ENCODE measurements at regions not wholly inside any gene's neighbourhood (a gene's known extent, or its start where the extent isn't known, plus 50 kb on each side); places are given as distances from the start of the nearest gene placed in this dataset.

DNA sequence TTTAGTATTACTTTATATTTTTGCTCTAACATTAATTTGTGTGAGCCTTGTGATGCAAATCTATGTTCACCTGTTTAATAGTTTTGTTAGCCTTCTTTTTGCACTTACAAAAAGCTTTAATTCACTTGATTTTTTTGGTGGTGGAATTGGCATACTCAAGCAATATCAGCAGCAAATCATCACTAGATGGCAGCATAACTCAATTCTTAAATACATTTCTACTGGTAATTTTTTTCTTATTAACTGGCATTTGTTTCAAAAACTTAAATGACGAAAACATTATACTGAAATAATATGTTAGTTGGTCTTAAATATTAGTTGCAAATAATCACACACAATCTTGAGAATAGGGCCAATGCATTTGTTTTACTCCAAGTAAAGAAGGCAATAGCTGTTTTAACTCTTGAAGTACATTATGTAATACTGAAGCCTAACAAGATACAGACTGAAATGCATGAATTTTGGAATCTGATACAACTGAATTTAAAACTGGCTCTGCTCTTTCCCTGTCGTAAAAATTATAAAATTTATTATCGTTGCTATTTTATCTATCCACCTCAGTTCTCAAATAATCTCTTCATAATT lies 151.5 kb downstream of the ATXN7L3B start:
- TF ChIP-seq, protein P1, sequence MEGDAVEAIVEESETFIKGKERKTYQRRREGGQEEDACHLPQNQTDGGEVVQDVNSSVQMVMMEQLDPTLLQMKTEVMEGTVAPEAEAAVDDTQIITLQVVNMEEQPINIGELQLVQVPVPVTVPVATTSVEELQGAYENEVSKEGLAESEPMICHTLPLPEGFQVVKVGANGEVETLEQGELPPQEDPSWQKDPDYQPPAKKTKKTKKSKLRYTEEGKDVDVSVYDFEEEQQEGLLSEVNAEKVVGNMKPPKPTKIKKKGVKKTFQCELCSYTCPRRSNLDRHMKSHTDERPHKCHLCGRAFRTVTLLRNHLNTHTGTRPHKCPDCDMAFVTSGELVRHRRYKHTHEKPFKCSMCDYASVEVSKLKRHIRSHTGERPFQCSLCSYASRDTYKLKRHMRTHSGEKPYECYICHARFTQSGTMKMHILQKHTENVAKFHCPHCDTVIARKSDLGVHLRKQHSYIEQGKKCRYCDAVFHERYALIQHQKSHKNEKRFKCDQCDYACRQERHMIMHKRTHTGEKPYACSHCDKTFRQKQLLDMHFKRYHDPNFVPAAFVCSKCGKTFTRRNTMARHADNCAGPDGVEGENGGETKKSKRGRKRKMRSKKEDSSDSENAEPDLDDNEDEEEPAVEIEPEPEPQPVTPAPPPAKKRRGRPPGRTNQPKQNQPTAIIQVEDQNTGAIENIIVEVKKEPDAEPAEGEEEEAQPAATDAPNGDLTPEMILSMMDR (conservative IDR thresholded peaks at IDR 0.05; ENCODE audit: low read depth, low read length) = peak; percentile 80
- TF ChIP-seq EZH2 (IDR thresholded peaks at IDR 0.05; ENCODE audit: low read length, unreplicated experiment) = no peak

All from PC-3 (cell line).